ENCODE measurements at regions not wholly inside any gene's neighbourhood (a gene's known extent, or its start where the extent isn't known, plus 50 kb on each side); places are given as distances from the start of the nearest gene placed in this dataset.

GRCh38 chr1:232170909-232171308 is 459.0 kb downstream of the SIPA1L2 start:
- TF ChIP-seq CTCF (IDR thresholded peaks at IDR 0.05; ENCODE audit: insufficient read depth, low read length) (no peak), POLR2AphosphoS5 (IDR thresholded peaks at IDR 0.05; ENCODE audit: low read depth) (no peak), REST (IDR thresholded peaks at IDR 0.05; ENCODE audit: insufficient replicate concordance, low read depth) (no peak), GABPA (IDR thresholded peaks at IDR 0.05; ENCODE audit: low read depth) (no peak), SPI1 (IDR thresholded peaks at IDR 0.05; ENCODE audit: borderline replicate concordance, low read depth) (no peak)
